GM21825 (cell line): ENCODE measurements at regions not wholly inside any gene's neighbourhood (a gene's known extent, or its start where the extent isn't known, plus 50 kb on each side); places are given as distances from the start of the nearest gene placed in this dataset.

Experiments used
- ATAC-seq: cut with Tn5 transposase; IDR thresholded peaks from one replicate; pipeline ENCODE4 v1.9.1; 2021; ENCODE audit warnings: mild to moderate bottlenecking, moderate library complexity; ENCODE audit not compliant: unreplicated experiment

DNA sequence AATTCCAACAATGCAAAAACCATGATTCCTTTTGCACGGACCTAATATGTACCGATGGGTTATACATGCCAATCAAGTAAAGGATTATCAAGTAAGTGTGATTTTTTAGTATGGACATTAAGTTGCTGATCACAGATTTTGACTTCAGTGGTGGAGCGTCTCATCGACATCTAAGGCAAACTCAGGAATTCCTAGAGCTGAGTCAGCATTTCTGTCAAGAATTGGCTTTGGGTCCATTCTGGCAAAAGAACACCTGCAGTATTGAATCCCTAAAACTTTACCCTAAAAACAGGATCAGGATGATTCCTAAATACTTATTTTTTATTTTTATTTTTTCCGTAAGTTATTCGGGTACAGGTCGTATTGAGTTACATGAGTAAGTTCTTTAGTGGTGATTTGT is 83.6 kb downstream of the HPGD start:
- no peak for ATAC-seq

DNA sequence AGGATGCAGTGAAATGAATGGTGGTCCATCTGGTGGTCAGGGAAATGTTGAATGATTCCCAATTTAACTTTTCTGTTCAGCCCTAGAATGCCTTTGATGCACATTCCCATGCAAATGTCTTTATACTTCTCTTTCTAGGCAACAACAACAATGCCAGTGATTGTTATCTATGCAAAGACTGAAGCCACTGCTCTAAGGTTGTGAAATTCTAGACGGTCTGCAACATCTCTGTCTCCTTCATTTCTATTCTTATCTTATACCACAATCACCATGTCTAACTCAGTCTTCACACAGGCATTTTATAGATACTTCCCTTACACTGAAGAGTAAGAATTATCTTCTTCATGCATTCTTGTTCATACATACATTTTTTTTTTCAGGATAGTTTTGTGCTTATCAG is 84.5 kb downstream of the HPGD start:
- ATAC-seq: no peak

GRCh38 chr4:174437324-174437723 is 85.0 kb downstream of the HPGD start:
- ATAC-seq: no peak

- ATAC-seq: no peak
Observed at GRCh38 chr4:174436377-174436776, 85.9 kb downstream of the HPGD start.

GRCh38 chr4:174435974-174436373 is 86.3 kb downstream of the HPGD start:
- no peak for ATAC-seq

DNA sequence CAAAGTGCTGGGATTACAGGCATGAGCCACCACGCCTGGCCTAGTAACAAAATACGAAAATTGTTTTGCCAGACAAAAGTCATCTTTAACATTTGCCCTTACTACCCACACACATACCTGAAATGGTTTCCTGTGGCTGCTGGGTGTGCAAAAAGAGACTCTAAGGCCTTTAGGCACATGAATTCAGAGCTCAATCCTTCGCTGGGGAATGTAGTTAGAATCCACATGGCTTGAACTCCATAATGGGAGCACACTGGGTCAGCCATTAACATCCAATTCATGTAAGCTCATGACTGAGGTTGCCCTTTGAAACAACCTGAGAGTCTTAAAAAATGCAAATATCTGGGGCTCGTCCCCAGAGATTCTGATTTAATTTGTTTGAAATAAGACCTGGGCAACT is 87.8 kb downstream of the HPGD start:
- ATAC-seq: no peak

GRCh38 chr4:174430576-174430975 is 91.7 kb downstream of the HPGD start:
- ATAC-seq: no peak

- no peak for ATAC-seq
Observed at GRCh38 chr4:174429701-174430410, 92.4 kb downstream of the HPGD start.

- ATAC-seq: no peak
Observed at GRCh38 chr4:174427571-174428140, 94.6 kb downstream of the HPGD start.

DNA sequence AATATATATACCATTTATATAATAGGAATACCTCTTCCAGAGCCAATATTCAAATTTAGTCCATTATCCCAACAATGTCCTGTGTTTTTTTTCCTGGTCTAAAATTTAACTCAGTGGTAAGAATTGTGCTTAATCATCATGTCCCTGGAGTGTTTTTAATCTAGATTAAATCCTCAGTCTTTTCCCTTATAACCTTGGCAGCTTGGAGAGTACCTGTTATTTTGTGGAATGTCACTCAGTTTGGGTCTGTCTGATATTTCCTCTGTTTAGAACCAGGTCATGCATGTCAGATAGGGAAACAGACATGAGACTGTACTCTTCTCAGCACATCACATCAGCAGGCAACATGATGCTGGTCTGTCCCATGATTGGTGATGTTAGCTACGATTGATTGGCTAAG is 96.6 kb downstream of the HPGD start:
- no peak for ATAC-seq

DNA sequence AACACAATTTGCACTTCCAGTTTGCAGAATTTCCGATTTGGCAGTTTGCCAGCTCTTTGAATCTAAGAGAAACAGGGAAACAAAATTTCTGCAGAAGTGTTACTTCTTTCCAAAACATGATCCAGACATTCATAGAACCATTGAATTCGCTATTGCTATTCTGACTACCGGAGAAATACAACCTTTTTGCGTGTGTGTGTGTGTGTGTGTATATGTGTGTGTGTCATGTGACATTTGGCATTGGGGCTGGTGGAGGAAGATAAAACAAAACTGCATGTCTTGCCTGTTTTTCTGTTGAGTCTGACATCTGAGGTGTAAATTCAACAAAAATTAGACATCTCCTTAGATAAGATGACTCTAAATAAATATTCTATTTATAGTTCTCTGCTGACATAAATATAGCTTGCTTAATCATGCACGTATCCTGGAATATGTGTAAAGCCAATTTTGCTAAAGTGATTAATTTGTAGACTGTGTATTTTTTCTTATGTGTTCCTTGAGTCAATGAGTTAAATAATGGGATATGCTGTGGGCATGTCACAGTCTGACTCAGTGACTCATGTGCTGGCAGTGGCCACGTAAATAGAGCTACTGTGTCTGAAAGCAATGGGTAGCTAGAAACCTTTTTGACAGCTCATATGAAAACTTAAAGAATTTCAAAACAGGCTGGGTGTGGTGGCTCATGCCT is 98.9 kb downstream of the HPGD start:
- ATAC-seq: peak; percentile 75

GRCh38 chr4:174422893-174423256 is 99.4 kb downstream of the HPGD start:
- ATAC-seq: no peak

- no peak for ATAC-seq
Observed at GRCh38 chr4:174420316-174420715, 102.0 kb downstream of the HPGD start.

GRCh38 chr4:174418640-174419212 is 103.6 kb downstream of the HPGD start:
- ATAC-seq: no peak

- no peak for ATAC-seq
Observed at GRCh38 chr4:174408841-174409552, 113.3 kb downstream of the HPGD start.

DNA sequence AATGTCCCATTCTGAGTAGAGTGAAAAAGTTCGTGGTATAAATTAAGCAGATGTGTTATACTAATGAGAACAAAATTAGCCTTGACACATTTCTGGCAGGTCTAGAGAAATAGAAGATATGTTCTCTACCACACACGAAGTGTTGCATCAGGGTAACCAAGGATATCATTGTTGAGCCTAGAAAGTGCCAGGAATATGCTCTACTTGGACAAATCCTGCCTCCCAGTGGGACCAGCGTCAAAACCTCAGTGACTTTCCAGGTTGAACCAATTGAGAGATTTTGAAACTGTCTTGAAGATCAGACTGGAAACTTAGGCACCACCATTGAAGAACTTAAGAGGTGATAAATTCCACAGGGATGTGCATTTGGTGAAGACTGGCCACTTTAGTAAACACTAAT is 115.9 kb downstream of the HPGD start:
- no peak for ATAC-seq

- no peak for ATAC-seq
Observed at GRCh38 chr4:174405923-174406322, 116.4 kb downstream of the HPGD start.

DNA sequence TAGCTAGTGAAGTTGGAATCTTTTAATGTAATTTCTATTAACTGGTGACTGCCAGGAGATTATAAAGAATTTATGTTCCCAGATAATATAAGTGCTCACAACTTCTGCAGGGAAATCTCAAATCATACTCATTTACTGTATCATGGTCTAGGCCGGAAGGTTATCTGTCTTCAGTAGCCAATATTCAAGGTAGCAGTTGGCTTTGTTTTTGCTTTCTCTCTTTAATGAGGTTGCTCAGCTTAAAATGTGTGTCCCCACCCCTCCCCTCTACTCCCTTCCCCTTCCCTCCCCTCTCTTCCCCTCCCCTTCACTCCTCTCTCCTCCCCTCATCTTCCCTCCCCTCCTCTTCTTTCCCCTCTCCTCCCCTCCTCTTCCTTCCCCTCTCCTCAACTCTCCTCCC is 117.6 kb downstream of the HPGD start:
- ATAC-seq: no peak

- no peak for ATAC-seq
Observed at GRCh38 chr4:174403177-174403543, 119.1 kb downstream of the HPGD start.

DNA sequence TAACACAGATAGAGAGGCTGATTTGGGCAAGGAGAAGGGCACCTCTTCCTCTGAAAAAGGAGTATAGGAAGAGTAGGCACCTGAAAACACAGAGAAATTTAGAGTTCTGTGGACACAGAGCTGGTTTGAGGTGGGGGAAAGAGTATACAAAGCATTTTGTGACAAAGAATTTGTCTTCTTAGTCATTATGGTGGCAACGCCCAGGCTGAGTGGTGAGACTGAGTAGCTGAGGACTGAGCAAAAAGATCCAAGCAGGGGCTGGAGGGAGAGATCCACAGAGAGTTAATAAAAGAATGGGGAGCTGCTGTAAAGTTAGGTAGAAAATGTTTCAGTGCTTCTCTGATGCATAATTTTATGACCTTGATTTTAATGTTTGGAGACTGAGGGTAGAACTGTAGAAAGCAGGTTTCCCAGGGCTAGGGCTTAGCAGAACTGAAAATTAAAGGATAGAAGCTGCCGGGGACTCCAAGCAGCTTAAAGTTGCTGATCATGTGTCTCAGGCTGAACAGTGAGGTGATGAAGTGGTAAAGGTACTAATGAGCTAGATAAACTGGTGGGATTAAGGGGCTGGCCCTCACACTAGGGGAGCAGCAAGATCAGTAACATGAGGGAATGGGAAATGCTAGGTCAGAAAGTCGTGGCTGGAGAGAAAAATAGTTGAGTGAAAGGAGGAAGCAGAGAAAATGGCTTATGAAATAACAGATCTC is 118.9 kb downstream of the CEP44 start:
- ATAC-seq: no peak
